Muscle of back (tissue), 3 donors: ENCODE measurements at regions not wholly inside any gene's neighbourhood (a gene's known extent, or its start where the extent isn't known, plus 50 kb on each side); places are given as distances from the start of the nearest gene placed in this dataset.
A peak's percentile ranks its signal among the peaks of the same experiment; 100 is the strongest.
"Not testable (repeated sequence)": the region's sequence is repeated elsewhere in the genome, so short reads cannot be mapped to it uniquely, and the experiment has no call there.

ENCODE experiments used
- DNase-seq, 3 donors: peaks; one replicate each; pipeline versions ENCODE4 v3.0.0 to v3.0.0-alpha.2; 2013

DNA sequence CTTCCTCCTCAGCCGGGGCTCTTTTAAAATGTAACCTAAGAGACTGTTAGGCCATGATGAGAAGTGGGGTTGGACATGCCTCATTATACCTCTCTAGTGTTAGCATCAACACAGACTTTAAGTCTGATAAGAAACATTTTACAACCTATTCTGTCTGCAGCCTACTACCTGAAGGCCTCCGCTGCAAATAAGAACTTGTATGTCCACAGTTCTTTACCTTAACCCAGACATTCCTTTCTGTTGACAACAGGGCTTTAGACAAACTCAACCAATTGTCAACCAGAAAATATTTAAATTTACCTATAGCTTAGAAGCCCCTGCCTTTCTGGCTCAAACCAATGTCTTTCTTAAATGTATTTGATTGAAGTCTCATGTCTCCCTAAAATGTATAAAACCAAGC, 1418.6 kb downstream of the STIM2 start:
- no peak for DNase-seq

DNA sequence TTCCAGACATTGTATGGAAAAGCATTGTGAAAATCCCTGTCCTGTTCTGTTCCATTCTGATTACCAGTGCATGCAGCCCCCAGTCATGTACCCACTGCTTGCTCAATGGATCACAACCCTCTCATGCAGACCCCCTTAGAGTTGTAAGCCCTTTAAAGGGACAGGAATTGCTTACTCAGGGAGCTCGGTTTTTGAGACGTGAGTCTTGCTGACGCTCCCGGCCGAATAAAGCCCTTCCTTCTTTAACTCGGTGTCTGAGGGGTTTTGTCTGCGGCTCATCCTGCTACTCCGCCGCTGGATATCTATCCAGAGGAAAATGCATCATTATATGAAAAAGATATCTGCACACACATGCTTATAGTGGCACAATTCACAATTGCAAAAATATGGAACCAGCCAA, 1425.6 kb downstream of the STIM2 start:
- DNase-seq, result not testable (repeated sequence)

DNA sequence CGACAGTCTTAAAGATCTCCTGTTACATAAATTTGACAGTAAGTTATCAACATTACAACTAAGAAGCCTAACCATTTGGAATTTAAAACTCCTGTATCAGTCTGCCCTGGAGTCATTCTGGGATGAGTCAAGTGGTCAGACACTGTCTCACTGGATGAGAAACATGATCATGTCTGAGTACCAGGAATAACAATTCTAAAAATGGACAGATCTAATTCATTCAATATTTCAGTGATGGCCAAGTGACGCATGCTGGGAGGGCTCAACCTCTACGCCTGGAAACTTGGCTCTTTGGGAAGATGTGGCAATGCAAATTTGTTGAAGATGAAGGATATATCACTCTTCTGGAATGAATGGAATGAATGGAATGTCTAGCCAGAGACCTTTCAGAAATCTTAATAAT, 1427.2 kb downstream of the STIM2 start:
- peak; percentile 47 to 98 (median 56) for DNase-seq

DNA sequence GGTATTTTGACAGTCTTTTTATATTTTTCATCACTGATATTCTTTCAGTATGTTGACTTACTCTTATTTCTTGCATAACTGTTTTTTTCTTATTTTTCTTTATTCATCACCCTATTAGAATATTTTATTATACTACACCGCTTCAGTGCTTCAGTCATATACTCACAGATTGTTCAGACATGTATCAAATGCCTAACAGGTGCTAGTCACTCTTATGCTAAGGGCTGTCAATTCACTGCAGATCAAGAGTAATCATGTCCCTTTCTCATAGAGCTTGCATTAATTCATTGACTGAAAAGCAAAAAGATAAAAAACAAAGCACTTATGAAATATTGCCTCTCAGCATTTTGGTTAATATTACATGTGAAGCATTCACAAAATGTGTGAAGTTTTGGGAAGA, 1435.6 kb downstream of the STIM2 start:
- no peak for DNase-seq

DNA sequence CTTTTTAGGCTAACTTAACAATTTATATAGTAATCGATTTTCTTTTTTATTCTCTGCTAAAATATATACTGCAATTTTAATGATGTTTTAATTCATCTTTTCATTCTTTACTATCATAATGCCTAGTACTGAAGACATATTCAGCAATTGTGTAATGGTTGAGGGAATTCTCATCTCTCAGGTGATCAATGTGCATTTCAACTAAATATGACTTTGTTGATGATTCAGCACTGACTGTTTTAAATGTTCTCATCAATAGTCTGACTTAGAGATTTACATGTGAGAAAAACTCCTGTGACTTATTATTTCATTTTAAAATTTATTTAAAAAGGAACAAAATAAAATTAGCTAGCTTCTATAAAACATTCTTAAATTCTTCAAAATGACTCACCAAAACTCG, 1450.3 kb downstream of the STIM2 start:
- no peak for DNase-seq

DNA sequence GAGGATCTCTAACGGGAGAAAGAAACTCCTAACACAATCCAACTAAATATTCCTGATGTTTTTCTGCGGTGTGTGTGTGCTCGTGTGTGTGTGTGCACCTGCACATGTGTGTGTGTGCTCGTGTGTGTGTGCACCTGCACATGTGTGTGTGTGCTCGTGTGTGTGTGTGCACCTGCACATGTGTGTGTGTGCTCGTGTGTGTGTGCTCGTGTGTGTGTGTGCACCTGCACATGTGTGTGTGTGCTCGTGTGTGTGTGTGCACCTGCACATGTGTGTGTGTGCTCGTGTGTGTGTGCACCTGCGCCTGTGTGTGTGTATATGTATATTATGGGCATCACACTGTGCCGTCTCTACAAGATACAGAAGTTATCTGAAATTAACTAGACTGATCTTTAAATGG, 1451.9 kb downstream of the STIM2 start:
- DNase-seq, result not testable (repeated sequence)

DNA sequence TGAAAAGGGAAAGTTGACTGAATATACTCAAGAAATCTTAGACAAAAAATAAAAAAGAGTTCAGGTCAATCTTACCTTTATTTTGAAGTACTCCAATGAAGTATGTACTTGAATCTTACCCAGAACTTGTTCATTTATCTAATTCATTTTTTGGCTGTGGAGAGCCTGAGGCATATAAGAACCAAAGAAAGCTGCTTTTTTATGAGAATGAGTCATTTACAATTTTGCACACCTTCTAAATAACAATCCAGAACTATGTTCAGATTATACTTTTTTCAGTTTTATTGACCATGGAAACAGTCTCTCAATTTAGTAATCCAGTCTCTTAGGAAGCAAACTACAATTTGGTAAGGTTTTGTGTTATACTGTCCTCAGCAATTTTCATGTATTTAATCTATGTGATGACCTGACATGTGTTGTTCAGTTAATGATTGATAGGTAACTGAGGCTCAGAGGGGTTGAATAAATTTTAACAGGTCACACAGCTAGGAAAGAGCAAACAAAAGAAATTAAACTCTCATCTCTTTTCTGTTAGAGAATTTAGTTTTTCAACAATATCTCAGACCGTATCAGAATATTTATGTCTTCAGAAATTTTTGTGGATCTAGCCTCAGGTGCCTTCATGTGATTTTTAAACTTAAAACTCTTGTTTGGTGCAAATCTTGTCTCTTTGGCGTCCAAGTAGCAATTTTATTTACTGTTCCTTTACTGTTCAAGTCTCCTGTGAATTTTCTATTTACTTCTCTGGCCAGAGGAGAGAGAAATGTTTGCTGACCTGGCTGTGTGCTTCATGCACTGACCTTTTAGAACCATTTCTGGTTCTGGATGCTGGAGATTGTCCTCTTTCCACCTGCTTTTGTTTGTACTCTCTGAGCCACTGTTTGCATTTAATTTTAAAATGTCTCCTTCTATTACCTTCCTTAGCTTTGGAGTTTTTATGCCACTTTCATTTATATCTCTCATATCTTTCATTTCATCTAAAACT, 1453.4 kb downstream of the STIM2 start:
- no peak for DNase-seq

DNA sequence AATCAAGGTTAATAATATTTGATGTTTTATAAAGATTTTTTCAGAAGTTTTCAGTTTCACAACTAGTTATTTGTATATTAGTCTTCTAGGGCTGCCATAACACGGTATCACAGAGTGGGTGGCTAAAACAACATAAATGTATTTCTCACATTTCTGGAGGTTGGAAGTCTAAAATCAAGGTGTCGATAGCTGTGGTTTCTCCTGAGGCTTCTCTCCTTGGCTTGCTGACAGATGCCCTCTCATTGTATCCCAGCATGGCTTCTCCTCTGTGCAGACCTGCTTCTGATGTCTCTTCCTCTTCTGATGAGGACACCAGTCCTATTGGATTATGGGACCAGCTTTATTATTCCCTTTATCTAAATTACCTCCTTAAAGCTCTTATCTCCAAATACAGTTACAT, 1456.6 kb downstream of the STIM2 start:
- DNase-seq, result peak in 1 of 3 donors; percentile 4

DNA sequence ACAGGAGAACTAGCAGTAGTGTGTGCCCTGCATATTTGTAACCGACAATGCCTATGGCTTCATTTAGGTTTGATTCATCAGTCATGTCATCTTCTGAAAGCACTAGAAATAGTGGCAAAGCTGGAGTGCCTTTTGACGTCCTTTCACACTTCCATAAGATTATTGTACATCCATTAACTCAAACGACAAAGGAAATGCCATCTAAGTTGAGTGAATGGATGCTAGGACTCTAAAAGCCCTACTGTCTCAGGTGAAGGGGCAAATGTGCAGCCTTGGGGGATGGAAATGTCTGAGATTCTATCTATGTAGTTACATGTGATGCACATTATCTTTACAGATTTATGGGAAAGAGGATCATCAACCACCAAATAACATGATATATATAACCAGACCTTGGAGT, 1473.6 kb downstream of the STIM2 start:
- no peak for DNase-seq

DNA sequence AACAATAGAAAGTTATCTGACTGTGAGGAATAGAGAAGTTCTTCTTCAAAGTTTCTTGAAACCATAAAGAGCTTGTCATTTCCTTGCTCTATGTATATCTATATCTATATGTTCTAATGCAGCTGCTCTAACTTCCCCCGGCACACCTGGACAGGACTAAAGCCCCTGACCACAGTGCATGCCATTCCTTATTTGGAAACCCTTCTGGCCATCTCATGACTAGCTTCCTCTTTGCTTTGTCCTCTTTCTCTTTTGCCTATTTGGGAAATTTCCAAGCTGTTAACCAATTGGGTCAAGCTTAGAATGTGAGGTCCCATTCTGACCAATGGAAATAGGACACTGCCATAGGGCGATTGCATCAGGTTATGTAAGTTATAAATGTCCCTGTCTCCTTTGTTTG, 1481.1 kb downstream of the STIM2 start:
- DNase-seq, result no peak

DNA sequence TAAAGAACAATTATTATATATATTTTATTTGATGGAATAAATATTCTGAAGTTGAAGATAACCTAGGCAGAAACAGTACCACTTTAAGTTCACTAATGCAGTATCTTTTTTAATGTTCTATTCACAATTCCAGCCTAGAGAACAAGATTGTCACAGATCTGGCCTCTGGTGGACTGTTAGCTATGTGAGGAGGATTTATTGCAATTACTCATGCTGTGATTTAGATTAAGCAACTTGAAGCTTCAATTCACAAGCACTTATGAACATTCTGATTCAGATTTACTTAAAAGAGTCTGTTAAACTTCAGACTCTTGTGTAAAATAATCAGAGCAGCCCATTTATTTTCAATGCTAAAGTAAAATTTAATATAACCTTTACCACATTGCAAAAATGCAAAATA, 1489.8 kb downstream of the STIM2 start:
- peak in 1 of 3 donors; percentile 13 for DNase-seq

DNA sequence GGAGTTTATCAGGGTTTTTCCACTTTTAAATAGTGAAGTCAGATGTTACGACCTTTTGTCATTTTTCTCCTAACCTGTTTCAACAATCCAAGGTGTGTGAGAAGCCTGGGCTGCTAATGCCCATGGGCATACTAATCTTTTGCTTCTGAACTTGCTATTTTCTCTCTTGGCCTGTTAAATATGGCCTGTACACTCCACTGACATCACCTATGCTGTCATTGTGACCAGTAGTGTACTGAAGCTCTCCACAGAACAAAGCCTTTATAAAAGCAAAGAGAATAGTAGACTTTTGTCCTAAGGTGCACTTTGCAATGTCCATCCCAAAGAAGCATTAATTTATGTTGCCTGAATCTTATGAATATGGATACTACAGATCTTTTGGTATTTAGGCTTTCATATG, 1490.5 kb downstream of the STIM2 start:
- no peak for DNase-seq

DNA sequence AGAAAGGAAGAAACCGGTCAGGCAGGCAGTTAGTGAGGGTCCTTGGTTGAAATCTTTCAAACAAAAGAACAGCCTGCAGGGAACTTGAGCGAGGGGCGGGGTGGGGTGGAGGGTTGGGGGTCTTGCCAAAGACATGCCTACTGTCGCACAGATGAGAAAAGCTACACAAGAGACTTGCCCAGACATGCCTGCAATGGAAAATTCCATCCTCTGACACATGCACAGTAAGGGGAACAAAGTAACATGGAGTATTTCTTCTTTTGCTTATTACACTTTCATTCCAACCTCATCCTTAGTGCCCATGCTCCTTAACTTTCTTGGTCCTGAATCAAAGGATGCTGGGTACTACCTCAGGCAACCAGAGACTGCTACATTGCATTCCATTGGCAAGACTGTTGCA, 1491.2 kb downstream of the STIM2 start:
- no peak for DNase-seq

DNA sequence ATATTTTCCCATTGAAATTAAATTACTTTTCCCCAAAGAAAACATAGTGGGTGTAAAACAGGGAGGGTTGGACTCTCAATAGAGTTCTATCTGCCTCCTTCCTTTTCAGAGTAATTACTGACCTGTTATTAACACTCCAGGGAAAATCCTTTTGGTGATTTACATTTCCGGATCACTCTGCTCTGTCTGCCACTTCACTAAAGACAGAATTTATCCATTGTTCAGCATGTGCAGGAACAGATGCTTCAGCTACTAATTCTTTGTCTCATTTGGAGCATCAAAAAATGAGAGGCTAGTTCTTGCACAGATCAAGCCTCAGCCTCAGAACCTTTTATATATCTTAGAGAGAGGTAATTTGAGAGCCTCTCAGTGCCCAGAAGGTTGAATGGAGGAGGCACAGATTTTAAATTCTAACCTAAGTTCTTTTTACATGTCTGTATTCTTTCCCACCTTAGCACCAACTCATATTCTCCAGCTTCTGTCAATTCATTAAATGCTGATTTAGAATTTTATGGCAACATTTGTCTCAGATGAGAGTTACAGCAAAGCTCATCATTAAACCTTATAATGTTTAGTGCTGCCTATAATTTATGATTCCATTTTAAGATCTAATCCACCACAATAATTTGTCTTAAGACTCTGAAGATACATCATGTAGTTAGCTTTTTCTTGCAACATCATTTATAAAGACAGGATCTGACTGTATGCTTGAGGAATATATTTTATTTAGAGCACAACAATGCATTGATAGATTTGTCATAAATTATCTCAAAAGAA, 1494.4 kb downstream of the STIM2 start:
- no peak for DNase-seq

DNA sequence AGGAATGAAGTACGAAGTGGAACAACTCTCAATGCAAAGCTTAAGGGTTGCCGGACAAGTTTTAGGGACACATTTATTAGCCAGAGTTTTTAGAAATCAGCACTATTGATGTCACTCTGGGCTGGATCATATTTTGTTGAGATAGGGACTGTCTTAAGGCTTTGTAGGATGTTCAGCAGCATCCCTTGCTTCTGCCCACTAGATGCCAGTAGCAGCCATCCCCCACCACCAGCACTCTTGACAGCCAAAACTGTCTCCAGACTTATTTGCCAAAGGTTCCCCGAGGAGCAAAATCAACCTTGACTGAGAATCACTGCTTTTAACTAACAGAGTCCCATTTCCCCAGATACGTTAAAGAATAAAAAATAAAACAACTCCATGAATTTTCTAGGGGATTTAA, 1497.3 kb downstream of the STIM2 start:
- DNase-seq, result peak; percentile 6 to 30 (median 7)

DNA sequence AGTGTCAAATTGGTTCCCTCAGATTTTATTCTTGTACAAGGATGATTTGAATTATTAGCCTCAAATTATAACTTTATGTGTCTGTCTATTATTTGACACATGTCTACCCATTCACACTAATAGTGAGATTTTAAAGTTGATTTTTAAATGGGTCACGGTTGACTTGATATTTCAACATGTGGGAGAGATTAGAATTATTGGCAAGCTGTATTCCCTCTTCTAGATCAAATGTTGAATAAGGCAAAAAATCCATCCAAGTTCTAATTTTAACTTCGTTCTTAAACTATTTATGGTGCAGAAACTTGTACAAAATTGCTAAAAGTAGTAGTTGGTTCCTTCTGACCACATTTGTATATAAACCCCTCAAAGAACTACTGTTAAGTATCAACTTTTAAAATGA, 1498.0 kb downstream of the STIM2 start:
- peak; percentile 35 to 70 (median 37) for DNase-seq

DNA sequence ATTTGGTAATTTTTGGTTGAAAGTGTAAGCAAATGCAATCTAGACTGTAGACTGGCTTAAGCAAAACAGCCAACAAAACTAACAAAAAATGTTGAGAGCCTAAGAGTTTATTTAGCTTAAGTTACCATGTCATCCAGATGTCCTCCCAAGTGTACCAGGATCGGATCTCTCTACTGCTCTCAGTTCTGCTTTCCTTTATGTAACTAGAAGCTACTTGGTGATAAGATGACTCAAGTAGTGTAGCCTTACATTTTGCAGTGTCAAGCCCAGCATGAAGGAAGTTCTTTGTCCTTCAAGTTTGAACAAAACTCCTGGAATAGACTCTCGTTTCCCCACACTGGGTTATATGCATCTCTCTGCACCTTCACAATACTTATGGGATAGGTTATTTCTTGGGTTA, 1500.0 kb downstream of the STIM2 start:
- DNase-seq, result peak in 1 of 3 donors; percentile 6

DNA sequence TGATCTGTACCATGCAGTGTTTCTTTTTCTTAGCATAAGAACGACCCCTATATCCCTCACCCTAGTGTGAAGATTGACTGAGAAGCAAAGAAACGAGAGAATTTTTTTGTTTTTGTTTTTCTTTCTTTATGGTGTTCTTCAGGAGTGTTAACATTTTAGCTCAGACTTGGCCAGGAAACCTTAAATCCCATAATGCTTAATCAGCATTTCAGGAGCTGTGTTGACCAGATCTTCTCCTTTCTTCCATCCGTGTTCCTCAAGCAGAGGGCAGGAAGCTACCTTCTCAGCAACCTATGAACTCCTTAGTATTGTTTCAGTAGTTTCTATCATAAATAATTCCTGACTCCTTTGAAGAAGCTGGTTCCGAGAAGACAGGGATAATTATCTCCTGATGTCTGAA, 1501.5 kb downstream of the STIM2 start:
- no peak for DNase-seq

DNA sequence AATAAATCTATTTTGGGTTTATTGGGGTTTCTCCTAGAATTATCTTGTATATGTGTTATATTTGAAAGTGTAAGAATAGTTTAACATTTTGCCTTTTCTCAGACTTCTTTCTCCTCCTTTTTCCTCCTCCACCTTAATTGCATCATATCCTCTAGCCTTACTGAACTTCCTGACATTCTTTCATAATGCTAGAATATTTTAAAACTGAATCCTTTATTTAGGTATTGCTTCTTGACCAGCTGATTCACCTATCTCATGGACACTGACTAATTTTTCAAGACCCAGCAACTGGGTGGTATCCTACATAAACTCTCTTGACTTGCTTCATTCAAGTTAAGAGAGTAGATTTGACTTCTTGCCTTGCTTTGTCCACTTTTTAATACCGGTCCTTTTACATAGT, 1508.9 kb downstream of the STIM2 start:
- no peak for DNase-seq

DNA sequence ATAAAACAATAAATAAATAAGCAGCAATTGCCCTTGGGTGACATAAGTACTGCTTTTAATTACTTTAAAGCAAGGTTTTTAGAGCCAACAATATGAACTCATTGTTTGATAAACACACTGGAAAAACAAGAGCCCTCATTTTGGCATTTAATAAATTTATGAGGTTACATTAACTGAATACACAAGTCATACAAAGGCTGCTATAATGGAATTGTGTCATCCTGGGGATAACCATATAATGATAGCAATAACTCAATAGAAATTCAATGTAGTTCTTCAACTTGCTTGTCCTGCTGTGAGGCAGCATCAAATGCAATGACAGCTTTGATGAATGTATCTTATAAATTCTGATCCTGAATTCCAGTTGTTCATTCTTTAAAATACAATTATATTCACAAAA, 1512.5 kb downstream of the STIM2 start:
- DNase-seq, result no peak

DNA sequence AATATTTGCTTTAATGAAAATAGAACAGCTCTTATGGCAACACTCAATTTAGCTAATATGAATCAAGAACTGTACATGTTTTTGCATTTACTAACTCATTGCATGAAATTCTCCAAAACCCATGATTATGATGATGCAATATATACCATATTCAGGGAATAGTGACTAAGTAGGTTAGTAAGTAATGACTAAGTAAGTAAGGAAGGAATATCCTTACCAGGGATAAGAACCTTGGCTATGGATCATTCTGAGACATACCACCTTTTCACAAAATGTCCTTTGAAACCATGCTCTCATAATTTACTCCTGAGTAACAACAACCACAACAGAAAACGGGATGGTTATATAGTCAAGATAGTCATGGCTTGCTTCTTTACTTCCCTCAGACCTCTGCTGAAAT, 1513.0 kb downstream of the STIM2 start:
- DNase-seq, result no peak

DNA sequence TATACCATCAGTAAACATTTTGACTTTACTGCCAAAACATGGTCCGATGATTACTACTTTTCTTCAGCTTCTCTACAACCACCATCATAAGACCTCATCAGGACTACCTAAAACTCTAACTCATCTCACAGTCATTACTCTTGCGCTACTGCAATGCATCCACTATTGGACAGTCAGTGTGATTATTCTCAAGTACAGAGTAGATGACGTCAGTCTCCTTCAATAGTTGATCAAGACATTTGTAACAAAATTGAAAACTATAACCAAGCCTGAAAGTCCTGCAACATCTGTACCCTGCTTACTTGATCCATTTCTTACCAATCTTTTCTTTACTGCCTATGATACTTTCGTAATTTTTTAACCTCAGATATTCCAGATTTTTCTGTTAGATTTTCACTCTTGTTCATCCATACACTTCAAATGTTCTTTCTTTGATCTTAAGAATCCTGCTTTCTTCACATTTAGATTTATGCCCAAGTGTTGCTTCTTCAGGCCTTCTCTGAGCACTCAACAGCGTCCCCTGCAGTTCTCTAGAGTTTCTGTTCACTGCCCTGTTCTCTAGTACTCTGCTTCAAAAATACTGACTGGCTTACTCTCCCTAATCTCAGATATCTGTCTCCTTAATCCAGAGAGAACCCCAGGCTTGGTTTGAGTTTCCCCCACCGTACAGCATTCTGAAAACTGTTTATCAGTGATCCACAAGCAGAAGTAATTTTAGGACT, 1517.6 kb downstream of the STIM2 start:
- no peak for DNase-seq
